Osteocyte (in vitro differentiated cells): ENCODE measurements at regions not wholly inside any gene's neighbourhood (a gene's known extent, or its start where the extent isn't known, plus 50 kb on each side); places are given as distances from the start of the nearest gene placed in this dataset.

Experiments
- DNase-seq: peaks from one replicate; pipeline ENCODE4 v3.0.0; 2021; ENCODE audit warnings: mixed read lengths; ENCODE audit not compliant: unreplicated experiment; ENCODE audit errors: extremely low spot score
- H3K27ac Mint-ChIP-seq: one replicate; pipeline ENCODE4 v1.8.0; 2021; ENCODE audit warnings: mild to moderate bottlenecking, mixed read lengths; ENCODE audit not compliant: unreplicated experiment
- H3K27me3 Mint-ChIP-seq: one replicate; pipeline ENCODE4 v1.8.0; 2021; ENCODE audit warnings: mixed read lengths; ENCODE audit not compliant: unreplicated experiment
- H3K36me3 Mint-ChIP-seq: one replicate; pipeline ENCODE4 v1.8.0; 2021; ENCODE audit warnings: mixed read lengths; ENCODE audit not compliant: unreplicated experiment
- H3K4me1 Mint-ChIP-seq: one replicate; pipeline ENCODE4 v1.8.0; 2021; ENCODE audit warnings: mixed read lengths; ENCODE audit not compliant: unreplicated experiment
- H3K4me3 Mint-ChIP-seq: one replicate; pipeline ENCODE4 v1.8.0; 2021; ENCODE audit warnings: mild to moderate bottlenecking, moderate library complexity, mixed read lengths; ENCODE audit not compliant: unreplicated experiment
- H3K9me3 Mint-ChIP-seq: one replicate; pipeline ENCODE4 v1.8.0; 2021; ENCODE audit warnings: mixed read lengths; ENCODE audit not compliant: unreplicated experiment
- TF ChIP-seq, protein P1 (sequence below): fragments of 200-600 bp; sonication (generic); IDR thresholded peaks from 2 replicates; pipeline ENCODE4 v1.5.0; 2021; ENCODE audit warnings: antibody characterized with exemption, mild to moderate bottlenecking, moderate library complexity

DNA sequence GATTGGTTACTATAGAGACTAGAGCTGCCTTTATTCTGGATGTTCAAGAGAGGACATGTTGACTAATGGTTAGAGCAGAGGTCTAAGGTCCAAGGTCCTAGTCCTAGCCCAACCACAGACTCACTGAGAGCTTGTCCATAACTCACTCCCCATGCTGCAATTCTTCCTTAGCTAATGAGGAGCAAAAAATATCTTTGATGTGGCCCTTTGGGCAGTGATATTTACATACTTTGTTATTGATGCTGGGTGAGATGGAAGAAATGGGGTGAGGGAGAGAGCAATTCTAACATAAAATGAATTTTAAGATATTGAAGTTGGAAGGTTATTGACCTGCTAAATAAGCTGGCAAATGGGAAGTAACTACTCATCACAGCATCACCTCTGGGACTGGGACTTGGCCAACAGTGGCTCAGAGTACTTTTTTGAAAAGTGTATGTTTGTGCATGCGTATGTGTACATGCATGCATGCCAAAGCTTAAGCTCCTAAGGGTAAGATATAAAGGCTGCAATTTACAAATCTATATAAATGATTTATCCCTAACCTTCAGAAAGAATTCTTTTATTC lies 58.0 kb upstream of the ANKRD55 start:
- no peaks in the 10 kb centered on the region for H3K36me3 Mint-ChIP-seq
- H3K4me3 Mint-ChIP-seq: no peak overlapping the region
- H3K27ac Mint-ChIP-seq: no peak overlapping the region
- H3K27me3 Mint-ChIP-seq: no peaks in the 10 kb centered on the region
- peaks cover 36% of the 10 kb centered on the region for H3K4me1 Mint-ChIP-seq
- H3K9me3 Mint-ChIP-seq: no peaks in the 10 kb centered on the region
- TF ChIP-seq, protein P1, sequence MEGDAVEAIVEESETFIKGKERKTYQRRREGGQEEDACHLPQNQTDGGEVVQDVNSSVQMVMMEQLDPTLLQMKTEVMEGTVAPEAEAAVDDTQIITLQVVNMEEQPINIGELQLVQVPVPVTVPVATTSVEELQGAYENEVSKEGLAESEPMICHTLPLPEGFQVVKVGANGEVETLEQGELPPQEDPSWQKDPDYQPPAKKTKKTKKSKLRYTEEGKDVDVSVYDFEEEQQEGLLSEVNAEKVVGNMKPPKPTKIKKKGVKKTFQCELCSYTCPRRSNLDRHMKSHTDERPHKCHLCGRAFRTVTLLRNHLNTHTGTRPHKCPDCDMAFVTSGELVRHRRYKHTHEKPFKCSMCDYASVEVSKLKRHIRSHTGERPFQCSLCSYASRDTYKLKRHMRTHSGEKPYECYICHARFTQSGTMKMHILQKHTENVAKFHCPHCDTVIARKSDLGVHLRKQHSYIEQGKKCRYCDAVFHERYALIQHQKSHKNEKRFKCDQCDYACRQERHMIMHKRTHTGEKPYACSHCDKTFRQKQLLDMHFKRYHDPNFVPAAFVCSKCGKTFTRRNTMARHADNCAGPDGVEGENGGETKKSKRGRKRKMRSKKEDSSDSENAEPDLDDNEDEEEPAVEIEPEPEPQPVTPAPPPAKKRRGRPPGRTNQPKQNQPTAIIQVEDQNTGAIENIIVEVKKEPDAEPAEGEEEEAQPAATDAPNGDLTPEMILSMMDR: no peak
- DNase-seq: no peak

DNA sequence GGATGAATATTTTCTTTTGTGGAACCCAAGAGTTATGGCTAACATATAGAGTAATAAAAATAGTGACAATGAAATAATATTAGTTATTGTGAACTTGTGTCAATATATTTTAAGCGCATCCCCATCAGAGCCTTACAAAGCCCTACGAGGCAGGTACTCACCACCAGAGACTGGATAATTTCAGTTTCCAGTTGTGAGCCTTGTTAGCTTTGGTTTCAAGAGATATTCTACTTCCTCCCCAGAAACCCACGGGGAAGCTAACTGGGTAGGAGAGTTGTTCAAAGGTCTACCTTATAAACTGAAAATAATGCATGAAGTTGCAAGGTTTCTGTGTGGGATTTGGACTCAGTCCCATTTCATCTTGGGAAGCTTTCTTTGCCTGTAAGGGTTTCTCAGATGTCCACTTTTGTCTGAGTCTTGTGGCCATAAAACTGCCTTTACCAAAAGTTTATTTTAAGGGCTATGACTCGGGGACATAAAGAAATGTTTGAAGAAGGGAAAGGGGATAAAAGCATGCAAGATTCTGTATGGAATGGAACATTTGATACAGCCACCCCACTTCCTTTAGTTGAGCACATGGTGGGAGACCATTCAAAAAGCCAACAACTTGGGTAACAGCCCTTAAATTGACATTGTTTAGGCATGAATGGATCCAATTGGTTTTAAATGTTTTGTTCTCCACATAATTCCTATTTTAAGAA lies 57.4 kb upstream of the ANKRD55 start:
- Mint-ChIP-seq H3K36me3 (no peaks in the 10 kb centered on the region), H3K4me3 (no peak overlapping the region), H3K27ac (no peak overlapping the region), H3K27me3 (no peaks in the 10 kb centered on the region), H3K4me1 (peaks cover 41% of the 10 kb centered on the region), H3K9me3 (no peaks in the 10 kb centered on the region)
- no peak for DNase-seq
- TF ChIP-seq, protein P1: no peak

DNA sequence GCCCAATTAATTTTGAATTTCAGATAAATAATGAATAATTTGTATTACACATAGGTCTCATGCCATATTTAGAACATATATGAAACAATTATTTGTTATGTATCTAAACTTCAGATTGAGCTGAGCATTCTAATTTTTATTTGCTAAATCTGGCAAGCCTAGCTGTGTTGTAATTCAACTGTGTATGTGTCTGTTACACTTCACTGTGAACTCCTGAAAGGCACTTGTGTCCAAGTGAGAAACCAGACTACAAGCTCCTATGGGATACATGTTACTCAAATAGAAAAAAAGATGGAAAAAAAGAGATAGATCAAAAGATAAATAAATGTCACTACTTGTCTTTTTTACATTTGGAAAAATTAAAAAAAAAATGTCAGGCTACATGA lies 56.5 kb upstream of the ANKRD55 start:
- no peak for DNase-seq
- Mint-ChIP-seq H3K36me3 (no peaks in the 10 kb centered on the region), H3K27me3 (no peaks in the 10 kb centered on the region), H3K4me1 (peaks cover 43% of the 10 kb centered on the region), H3K27ac (no peak overlapping the region), H3K4me3 (no peak overlapping the region), H3K9me3 (no peaks in the 10 kb centered on the region)
- TF ChIP-seq, protein P1: no peak

DNA sequence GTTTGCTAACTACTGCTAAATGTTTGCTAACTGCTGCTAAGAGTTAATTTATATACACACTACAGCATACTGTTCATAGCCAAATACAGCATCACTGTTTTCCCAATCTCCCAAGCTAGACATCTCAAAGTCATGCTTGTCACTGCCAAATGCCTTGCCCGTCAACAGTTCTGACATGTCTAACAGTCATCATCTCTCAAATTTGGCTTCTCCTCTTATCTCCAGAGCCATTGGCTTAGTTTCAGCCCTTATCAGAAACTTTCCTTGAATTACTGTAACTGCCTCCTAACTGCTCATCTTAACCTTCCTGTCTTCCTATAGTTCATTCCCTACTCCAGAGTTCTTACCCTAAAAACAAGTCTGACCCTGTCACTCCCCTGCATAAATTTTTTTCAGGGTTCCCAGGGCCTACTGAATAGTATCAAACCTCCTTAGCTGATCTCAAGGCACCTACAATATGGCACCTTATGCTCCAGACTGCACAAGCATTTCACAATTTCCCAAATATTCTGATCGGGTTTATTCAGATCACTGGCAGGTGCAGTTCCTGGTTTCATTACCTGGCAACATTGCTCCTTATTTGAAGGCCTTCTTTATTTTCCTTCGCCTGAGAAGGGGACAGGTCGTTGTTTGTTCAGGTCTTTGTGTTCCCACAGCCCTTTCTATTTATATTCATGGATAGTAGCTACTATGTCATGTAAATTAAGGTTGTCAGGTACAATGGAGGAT lies 55.9 kb upstream of the ANKRD55 start:
- Mint-ChIP-seq H3K27ac (no peak overlapping the region), H3K9me3 (no peaks in the 10 kb centered on the region), H3K4me1 (peaks cover 43% of the 10 kb centered on the region), H3K27me3 (no peaks in the 10 kb centered on the region), H3K4me3 (no peak overlapping the region), H3K36me3 (no peaks in the 10 kb centered on the region)
- DNase-seq: no peak
- TF ChIP-seq, protein P1: no peak
